H9 (cell line): ENCODE measurements at regions not wholly inside any gene's neighbourhood (a gene's known extent, or its start where the extent isn't known, plus 50 kb on each side); places are given as distances from the start of the nearest gene placed in this dataset.

Experiments
- DNase-seq: peaks from one replicate; pipeline ENCODE4 v3.0.0-alpha.2; 2017
- H2AFZ ChIP-seq: one replicate; pipeline ENCODE4 v1.6.1; 2013; ENCODE audit warnings: mild to moderate bottlenecking, low read length, control low read depth, moderate library complexity
- H2AK5ac ChIP-seq: 2 replicates; pipeline ENCODE4 v1.6.1; 2013; ENCODE audit warnings: low read length, control low read depth, mixed read lengths; ENCODE audit not compliant: insufficient read length
- H2BK120ac ChIP-seq: one replicate; pipeline ENCODE4 v1.6.1; 2013; ENCODE audit warnings: low read depth, mild to moderate bottlenecking, low read length, control low read depth, inconsistent platforms; ENCODE audit not compliant: poor library complexity, severe bottlenecking
- H2BK12ac ChIP-seq: 2 replicates; pipeline ENCODE4 v1.6.1; 2013; ENCODE audit warnings: low read length, control low read depth, mixed read lengths, low read depth; ENCODE audit not compliant: insufficient read length
- H2BK15ac ChIP-seq: 2 replicates; pipeline ENCODE4 v1.6.1; 2013; ENCODE audit warnings: low read depth, low read length, control low read depth
- H2BK20ac ChIP-seq: one replicate; pipeline ENCODE4 v1.6.1; 2013; ENCODE audit warnings: low read depth, mild to moderate bottlenecking, low read length, control low read depth, inconsistent platforms; ENCODE audit not compliant: poor library complexity, severe bottlenecking
- H2BK5ac ChIP-seq: 2 replicates; pipeline ENCODE4 v1.6.1; 2013; ENCODE audit warnings: low read length, control low read depth, mixed read lengths; ENCODE audit not compliant: insufficient read length
- H3K14ac ChIP-seq: 2 replicates; pipeline ENCODE4 v1.6.1; 2013; ENCODE audit warnings: low read length, control low read depth; ENCODE audit not compliant: insufficient read depth
- H3K18ac ChIP-seq: 2 replicates; pipeline ENCODE4 v1.6.1; 2013; ENCODE audit warnings: low read depth, mild to moderate bottlenecking, mixed read lengths, low read length, control low read depth; ENCODE audit not compliant: insufficient read length
- H3K23ac ChIP-seq: 2 replicates; pipeline ENCODE4 v1.6.1; 2013; ENCODE audit warnings: low read length, control low read depth, mixed read lengths, low read depth; ENCODE audit not compliant: insufficient read length
- H3K23me2 ChIP-seq: 2 replicates; pipeline ENCODE4 v1.6.1; 2013; ENCODE audit warnings: low read depth, mild to moderate bottlenecking, mixed read lengths, low read length, control low read depth; ENCODE audit not compliant: insufficient read length, poor library complexity, severe bottlenecking
- H3K27ac ChIP-seq: 2 replicates; pipeline ENCODE4 v1.5.1; 2013; ENCODE audit warnings: low read length, control low read depth, mixed read lengths, low read depth; ENCODE audit not compliant: insufficient read length
- H3K27me3 ChIP-seq: 2 replicates; pipeline ENCODE4 v1.6.1; 2013; ENCODE audit warnings: low read length, control low read depth, inconsistent platforms; ENCODE audit not compliant: insufficient read depth
- H3K4ac ChIP-seq: 2 replicates; pipeline ENCODE4 v1.6.1; 2013; ENCODE audit warnings: low read depth, mild to moderate bottlenecking, control low read depth, inconsistent platforms, low read length, moderate library complexity
- H3K4me1 ChIP-seq: 2 replicates; pipeline ENCODE4 v1.6.1; 2013; ENCODE audit warnings: low read length, control low read depth, inconsistent platforms; ENCODE audit not compliant: insufficient read depth
- H3K4me2 ChIP-seq: 2 replicates; pipeline ENCODE4 v1.6.1; 2013; ENCODE audit warnings: low read length, control low read depth, mixed read lengths; ENCODE audit not compliant: insufficient read length, insufficient read depth
- H3K56ac ChIP-seq: 2 replicates; pipeline ENCODE4 v1.6.1; 2013; ENCODE audit warnings: low read depth, mild to moderate bottlenecking, mixed read lengths, low read length, control low read depth; ENCODE audit not compliant: insufficient read length
- H3K79me1 ChIP-seq: 2 replicates; pipeline ENCODE4 v1.6.1; 2013; ENCODE audit warnings: low read depth, mild to moderate bottlenecking, moderate library complexity, low read length, control low read depth, inconsistent platforms; ENCODE audit not compliant: insufficient read depth, poor library complexity, severe bottlenecking
- H3K79me2 ChIP-seq: 2 replicates; pipeline ENCODE4 v1.6.1; 2013; ENCODE audit warnings: low read length, control low read depth, inconsistent platforms; ENCODE audit not compliant: insufficient read depth
- H3K9ac ChIP-seq: 2 replicates; pipeline ENCODE4 v1.6.1; 2013; ENCODE audit warnings: low read length, control low read depth, mixed read lengths; ENCODE audit not compliant: insufficient read length; ENCODE audit errors: extremely low read depth
- H3K9me3 ChIP-seq: one replicate; pipeline ENCODE4 v1.6.1; 2013; ENCODE audit warnings: low read depth, low read length, inconsistent platforms; ENCODE audit not compliant: control insufficient read depth
- H3T11ph ChIP-seq: one replicate; pipeline ENCODE4 v1.6.1; 2013; ENCODE audit warnings: mild to moderate bottlenecking, low read length, control low read depth, inconsistent platforms
- H4K20me1 ChIP-seq: one replicate; pipeline ENCODE4 v1.6.1; 2013; ENCODE audit not compliant: control insufficient read depth, insufficient read length, insufficient read depth
- H4K5ac ChIP-seq: 2 replicates; pipeline ENCODE4 v1.6.1; 2013; ENCODE audit warnings: low read depth, mild to moderate bottlenecking, mixed read lengths, low read length, control low read depth; ENCODE audit not compliant: insufficient read length
- H4K8ac ChIP-seq: replicated peaks from 2 replicates; pipeline ENCODE4 v1.6.1; 2013; ENCODE audit warnings: low read length, control low read depth, mixed read lengths, low read depth; ENCODE audit not compliant: insufficient read length
- H4K91ac ChIP-seq: 2 replicates; pipeline ENCODE4 v1.6.1; 2013; ENCODE audit warnings: low read depth, mild to moderate bottlenecking, moderate library complexity, mixed read lengths, low read length, control low read depth; ENCODE audit not compliant: insufficient read length
- H3K27ac Mint-ChIP-seq, 3 experiments: 2 replicates in 2 of 3; 3 replicates in 1 of 3; pipeline ENCODE4 v1.8.0; 2020 to 2021; ENCODE audit warnings: mixed read lengths in 3 of 3, mild to moderate bottlenecking in 1 of 3, moderate library complexity in 1 of 3
- H3K27me3 Mint-ChIP-seq: 2 replicates; pipeline ENCODE4 v1.8.0; 2021; ENCODE audit warnings: low read depth, mild to moderate bottlenecking, moderate library complexity, mixed read lengths
- H3K36me3 Mint-ChIP-seq, 3 experiments: 2 replicates in 2 of 3; 3 replicates in 1 of 3; pipeline ENCODE4 v1.8.0; 2020 to 2021; ENCODE audit warnings: low read depth in 3 of 3, mixed read lengths in 3 of 3; ENCODE audit not compliant: insufficient read depth in 1 of 3
- H3K4me1 Mint-ChIP-seq, 2 experiments: 2 replicates each; pipeline ENCODE4 v1.8.0; 2020; ENCODE audit warnings: mixed read lengths in 2 of 2
- H3K4me3 Mint-ChIP-seq, 2 experiments: 2 replicates in 1 of 2; 3 replicates in 1 of 2; pipeline ENCODE4 v1.8.0; 2020 to 2021; ENCODE audit warnings: mild to moderate bottlenecking in 2 of 2, mixed read lengths in 2 of 2, moderate library complexity in 1 of 2
- H3K9me3 Mint-ChIP-seq, 2 experiments: 2 replicates in 1 of 2; 3 replicates in 1 of 2; pipeline ENCODE4 v1.8.0; 2020; ENCODE audit warnings: mild to moderate bottlenecking in 2 of 2, mixed read lengths in 2 of 2, moderate library complexity in 1 of 2
- CTCF ChIP-seq: fragments of 200-600 bp; sonication (generic); conservative IDR thresholded peaks from 3 replicates; pipeline ENCODE4 v1.8.0; 2021; ENCODE audit warnings: antibody characterized with exemption, mild to moderate bottlenecking
- WGBS: extraction: QIAGEN DNeasy Blood & Tissue Kit; methylation state at CpG from one replicate; pipeline ENCODE4 v1.1.7; 2013; ENCODE audit warnings: missing lambda C conversion rate, low lambda C conversion rate, mixed read lengths; ENCODE audit not compliant: insufficient read length; ENCODE audit errors: extremely low coverage; 5-methylcytosine and 5-hydroxymethylcytosine counted together

DNA sequence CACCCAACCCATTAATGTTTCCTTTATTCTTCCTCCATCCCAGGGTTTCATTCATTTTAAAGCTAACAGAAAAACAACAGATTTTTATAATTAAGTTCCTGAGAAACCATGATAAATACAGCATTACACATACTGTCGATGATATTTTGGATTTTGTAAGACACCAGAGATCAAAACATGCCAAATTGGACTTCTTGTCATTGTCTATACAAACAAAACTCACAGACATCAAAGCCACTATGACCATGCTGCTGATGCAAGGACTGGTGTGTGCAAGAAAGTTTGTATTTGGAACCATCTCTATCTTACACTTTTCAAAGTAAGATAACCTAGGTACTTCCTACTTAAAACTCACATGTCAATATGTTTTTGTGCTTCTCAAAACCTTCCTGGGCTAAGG is 294.0 kb upstream of the UGT8 start:
- no peak overlapping the region for H3K4me3 Mint-ChIP-seq
- Histone ChIP-seq H3K23ac (no peak overlapping the region), H4K91ac (no peak overlapping the region), H4K8ac (no peak overlapping the region), H3K4ac (no peak overlapping the region), H3K56ac (no peak overlapping the region), H3K4me2 (no peak overlapping the region), H3K79me1 (no peaks in the 10 kb centered on the region), H3K18ac (no peak overlapping the region), H4K5ac (no peak overlapping the region), H2BK120ac (no peak overlapping the region), H2BK20ac (no peak overlapping the region), H2BK15ac (no peak overlapping the region), H3K9me3 (no peaks in the 10 kb centered on the region), H3K27ac (no peak overlapping the region), H3K14ac (no peak overlapping the region), H3K27me3 (no peaks in the 10 kb centered on the region), H3K4me1 (no peaks in the 10 kb centered on the region), H2BK5ac (no peak overlapping the region), H2AK5ac (no peak overlapping the region), H3T11ph (no peak overlapping the region), H3K23me2 (no peaks in the 10 kb centered on the region), H3K9ac (no peak overlapping the region), H3K79me2 (no peaks in the 10 kb centered on the region), H2AFZ (no peak overlapping the region), H2BK12ac (no peak overlapping the region), H4K20me1 (no peaks in the 10 kb centered on the region)
- TF ChIP-seq CTCF = no peak
- WGBS = no CpG with 5 or more reads among the region's 1 CpG
- no peaks in the 10 kb centered on the region for H3K36me3 Mint-ChIP-seq
- no peak overlapping the region for H3K27ac Mint-ChIP-seq
- no peak for DNase-seq
- H3K27me3 Mint-ChIP-seq = peaks cover 2% of the 10 kb centered on the region; the same call in 1 of the 2 replicates
- H3K4me1 Mint-ChIP-seq = no peaks in the 10 kb centered on the region
- H3K9me3 Mint-ChIP-seq = no peaks in the 10 kb centered on the region
